ENCODE measurements at regions not wholly inside any gene's neighbourhood (a gene's known extent, or its start where the extent isn't known, plus 50 kb on each side); places are given as distances from the start of the nearest gene placed in this dataset.

- no peak overlapping the region for H3K4me2 ChIP-seq (ENCODE audit: extremely low read depth, insufficient read depth, low read length)
Observed at GRCh38 chr16:73219176-73219575, 171.2 kb upstream of the ZFHX3 start.

GRCh38 chr16:73217654-73218053 is 169.7 kb upstream of the ZFHX3 start:
- Histone ChIP-seq H4K20me1 (ENCODE audit: control insufficient read depth, extremely low read depth, insufficient read depth, low read length) (no peaks in the 10 kb centered on the region), H2AFZ (ENCODE audit: low read length) (no peak overlapping the region), H3K4me1 (ENCODE audit: control insufficient read depth, extremely low read depth, insufficient read depth, low read length) (peaks cover 17% of the 10 kb centered on the region), H3K9me3 (ENCODE audit: control insufficient read depth, insufficient read depth, low read depth, low read length) (no peaks in the 10 kb centered on the region), H3K4me2 (ENCODE audit: extremely low read depth, insufficient read depth, low read length) (no peak overlapping the region), H3K4me3 (replicated peaks in 1 of 4; ENCODE audit: control extremely low read depth in 1 of 4, insufficient read depth in 1 of 4, low read depth in 3 of 4, low read length in 4 of 4) (no peak overlapping the region), H3K79me2 (ENCODE audit: control insufficient read depth, insufficient read depth, low read length) (no peaks in the 10 kb centered on the region), H3K36me3 (ENCODE audit: control insufficient read depth, insufficient read depth, low read length) (no peaks in the 10 kb centered on the region), H3K27ac (ENCODE audit: insufficient read depth, low read length) (no peak overlapping the region), H3K27me3 (ENCODE audit: control insufficient read depth, insufficient read depth, low read length) (no peaks in the 10 kb centered on the region), H3K9ac (ENCODE audit: insufficient read depth, low read length) (no peak overlapping the region)
- no peak for DNase-seq (ENCODE audit: low read depth in 2 of 2)
- TF ChIP-seq CTCF (conservative IDR thresholded peaks at IDR 0.05 in 1 of 2, IDR thresholded peaks at IDR 0.05 in 1 of 2; ENCODE audit: low read depth in 1 of 2, low read length in 2 of 2), result peak in 1 of 2 donors; percentile 5
- no peak for TF ChIP-seq EZH2 (IDR thresholded peaks at IDR 0.05; ENCODE audit: low read length, missing control alignments)

More at GRCh38 chr16:73219176-73219575, 171.2 kb upstream of the ZFHX3 start:
- no peaks in the 10 kb centered on the region for H3K27me3 ChIP-seq (ENCODE audit: control insufficient read depth, insufficient read depth, low read length)
- H4K20me1 ChIP-seq (ENCODE audit: control insufficient read depth, extremely low read depth, insufficient read depth, low read length), result no peaks in the 10 kb centered on the region
- H3K36me3 ChIP-seq (ENCODE audit: control insufficient read depth, insufficient read depth, low read length), result no peaks in the 10 kb centered on the region
- H3K27ac ChIP-seq (ENCODE audit: insufficient read depth, low read length), result no peak overlapping the region
- H3K9me3 ChIP-seq (ENCODE audit: control insufficient read depth, insufficient read depth, low read depth, low read length), result no peaks in the 10 kb centered on the region
- no peaks in the 10 kb centered on the region for H3K79me2 ChIP-seq (ENCODE audit: control insufficient read depth, insufficient read depth, low read length)
- H3K4me3 ChIP-seq (replicated peaks in 1 of 4; ENCODE audit: control extremely low read depth in 1 of 4, insufficient read depth in 1 of 4, low read depth in 3 of 4, low read length in 4 of 4), result no peak overlapping the region
- TF ChIP-seq CTCF (conservative IDR thresholded peaks at IDR 0.05 in 1 of 2, IDR thresholded peaks at IDR 0.05 in 1 of 2; ENCODE audit: low read depth in 1 of 2, low read length in 2 of 2) (peak; percentile 30 to 39), EZH2 (IDR thresholded peaks at IDR 0.05; ENCODE audit: low read length, missing control alignments) (no peak)
- DNase-seq (ENCODE audit: low read depth in 2 of 2), result no peak
- H3K4me1 ChIP-seq (ENCODE audit: control insufficient read depth, extremely low read depth, insufficient read depth, low read length), result peaks cover 12% of the 10 kb centered on the region
- H2AFZ ChIP-seq (ENCODE audit: low read length), result no peak overlapping the region
- H3K9ac ChIP-seq (ENCODE audit: insufficient read depth, low read length), result no peak overlapping the region

DNA sequence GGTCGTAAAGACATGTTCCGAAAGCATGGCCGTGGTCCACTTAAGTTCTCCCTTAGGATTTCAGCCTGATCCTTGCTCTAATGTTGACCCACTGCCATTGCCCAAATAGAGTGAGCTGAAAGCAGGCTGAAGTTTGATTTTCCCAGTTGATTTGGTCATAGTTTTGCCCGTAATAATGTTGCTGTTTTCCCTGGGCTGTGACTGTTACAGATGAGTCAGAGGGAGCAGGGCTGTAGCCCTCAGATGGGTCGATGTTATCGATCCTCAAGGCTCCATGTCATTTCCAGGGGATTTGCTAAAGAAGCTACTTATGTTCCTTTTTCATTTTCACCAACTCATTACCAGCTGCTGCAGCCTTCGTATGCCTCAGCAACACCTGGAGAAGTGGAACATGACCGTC is 169.0 kb upstream of the ZFHX3 start:
- H3K79me2 ChIP-seq (ENCODE audit: control insufficient read depth, insufficient read depth, low read length), result no peaks in the 10 kb centered on the region
- no peak overlapping the region for H2AFZ ChIP-seq (ENCODE audit: low read length)
- DNase-seq (ENCODE audit: low read depth in 2 of 2), result peak in 1 of 2 donors; percentile 18
- no peaks in the 10 kb centered on the region for H4K20me1 ChIP-seq (ENCODE audit: control insufficient read depth, extremely low read depth, insufficient read depth, low read length)
- H3K4me3 ChIP-seq (replicated peaks in 1 of 4; ENCODE audit: control extremely low read depth in 1 of 4, insufficient read depth in 1 of 4, low read depth in 3 of 4, low read length in 4 of 4), result no peak overlapping the region
- H3K9ac ChIP-seq (ENCODE audit: insufficient read depth, low read length), result no peak overlapping the region
- no peak overlapping the region for H3K27ac ChIP-seq (ENCODE audit: insufficient read depth, low read length)
- H3K27me3 ChIP-seq (ENCODE audit: control insufficient read depth, insufficient read depth, low read length), result no peaks in the 10 kb centered on the region
- peaks cover 19% of the 10 kb centered on the region for H3K4me1 ChIP-seq (ENCODE audit: control insufficient read depth, extremely low read depth, insufficient read depth, low read length)
- no peak for TF ChIP-seq EZH2 (IDR thresholded peaks at IDR 0.05; ENCODE audit: low read length, missing control alignments)
- TF ChIP-seq CTCF (conservative IDR thresholded peaks at IDR 0.05 in 1 of 2, IDR thresholded peaks at IDR 0.05 in 1 of 2; ENCODE audit: low read depth in 1 of 2, low read length in 2 of 2), result no peak
- no peaks in the 10 kb centered on the region for H3K36me3 ChIP-seq (ENCODE audit: control insufficient read depth, insufficient read depth, low read length)
- no peaks in the 10 kb centered on the region for H3K9me3 ChIP-seq (ENCODE audit: control insufficient read depth, insufficient read depth, low read depth, low read length)
- H3K4me2 ChIP-seq (ENCODE audit: extremely low read depth, insufficient read depth, low read length), result no peak overlapping the region

All from fibroblast of lung (primary cell).